DND-41 (cell line): ENCODE measurements at regions not wholly inside any gene's neighbourhood (a gene's known extent, or its start where the extent isn't known, plus 50 kb on each side); places are given as distances from the start of the nearest gene placed in this dataset.
"Not testable (repeated sequence)": the region's sequence is repeated elsewhere in the genome, so short reads cannot be mapped to it uniquely, and the experiment has no call there.

Experiments
- ATAC-seq: fragments of 200-7000 bp; cut with Tn5 transposase; 3 replicates; pipeline ENCODE4 v1.9.1; 2021; ENCODE audit warnings: low read depth; ENCODE audit not compliant: insufficient read depth
- DNase-seq: peaks from one replicate; pipeline ENCODE4 v3.0.0-alpha.2; 2020
- H2AFZ ChIP-seq: 2 replicates; pipeline ENCODE4 v1.6.0; 2012; ENCODE audit warnings: low read depth, low read length
- H3K27ac ChIP-seq: 2 replicates; pipeline ENCODE4 v1.5.1; 2012; ENCODE audit warnings: low read length, inconsistent platforms
- H3K27me3 ChIP-seq: fragments of 200-600 bp; sonication (generic); 2 replicates; pipeline ENCODE4 v1.6.0; 2012; ENCODE audit warnings: low read length, mild to moderate bottlenecking, inconsistent platforms; ENCODE audit not compliant: insufficient read depth, poor library complexity
- H3K36me3 ChIP-seq: 2 replicates; pipeline ENCODE4 v1.5.1; 2012; ENCODE audit warnings: low read length, inconsistent platforms; ENCODE audit not compliant: insufficient read depth
- H3K4me1 ChIP-seq: 2 replicates; pipeline ENCODE4 v1.5.1; 2012; ENCODE audit warnings: mild to moderate bottlenecking, low read length; ENCODE audit not compliant: insufficient read depth
- H3K4me2 ChIP-seq: 2 replicates; pipeline ENCODE4 v1.6.0; 2012; ENCODE audit warnings: mild to moderate bottlenecking, moderate library complexity, low read length, inconsistent platforms; ENCODE audit not compliant: insufficient read depth
- H3K4me3 ChIP-seq, 2 experiments: fragments of 200-600 bp in 1 of 2; shearing (Covaris generic) in 1 of 2; 2 replicates each; pipeline ENCODE4 v1.5.1; 2012 to 2016; ENCODE audit warnings: inconsistent platforms in 2 of 2, low read length in 2 of 2, mild to moderate bottlenecking in 2 of 2, low read depth in 1 of 2, moderate library complexity in 1 of 2
- H3K79me2 ChIP-seq: 2 replicates; pipeline ENCODE4 v1.6.0; 2012; ENCODE audit warnings: low read length, inconsistent platforms; ENCODE audit not compliant: insufficient read depth
- H3K9ac ChIP-seq: 2 replicates; pipeline ENCODE4 v1.6.0; 2012; ENCODE audit warnings: low read depth, mild to moderate bottlenecking, inconsistent platforms, low read length, moderate library complexity
- H3K9me3 ChIP-seq: 2 replicates; pipeline ENCODE4 v1.5.1; 2012; ENCODE audit warnings: low read length, moderate library complexity, mild to moderate bottlenecking, inconsistent platforms; ENCODE audit not compliant: insufficient read depth, severe bottlenecking
- H4K20me1 ChIP-seq: 2 replicates; pipeline ENCODE4 v1.6.0; 2012; ENCODE audit warnings: low read length; ENCODE audit not compliant: insufficient read depth
- CTCF ChIP-seq: IDR thresholded peaks from 2 replicates; pipeline ENCODE4 v1.5.1; 2012; ENCODE audit warnings: borderline replicate concordance, low read length, moderate library complexity, mild to moderate bottlenecking; ENCODE audit not compliant: poor library complexity, severe bottlenecking; ENCODE audit errors: extremely low read depth
- EZH2 ChIP-seq: IDR thresholded peaks from 3 replicates; pipeline ENCODE4 v1.6.1; 2012; ENCODE audit warnings: borderline replicate concordance, low read depth, mild to moderate bottlenecking, moderate library complexity, low read length, inconsistent platforms; ENCODE audit not compliant: severe bottlenecking

GRCh38 chr2:199186301-199186751 is 271.4 kb downstream of the SATB2 start:
- no peak overlapping the region for H2AFZ ChIP-seq
- TF ChIP-seq CTCF (no peak), EZH2 (no peak)
- H3K4me3 ChIP-seq = no peak overlapping the region
- no peak overlapping the region for H3K27ac ChIP-seq
- H3K27me3 ChIP-seq = no peaks in the 10 kb centered on the region
- H3K9me3 ChIP-seq = no peaks in the 10 kb centered on the region
- H3K79me2 ChIP-seq = no peaks in the 10 kb centered on the region
- no peaks in the 10 kb centered on the region for H3K4me1 ChIP-seq
- H3K4me2 ChIP-seq = no peak overlapping the region
- ATAC-seq (no peak), DNase-seq (no peak)
- no peaks in the 10 kb centered on the region for H4K20me1 ChIP-seq
- no peak overlapping the region for H3K9ac ChIP-seq
- H3K36me3 ChIP-seq = no peaks in the 10 kb centered on the region

GRCh38 chr2:199185174-199185573 is 272.6 kb downstream of the SATB2 start:
- H3K79me2 ChIP-seq, H4K20me1 ChIP-seq, ATAC-seq, H3K4me1 ChIP-seq, H2AFZ ChIP-seq, H3K27me3 ChIP-seq, H3K36me3 ChIP-seq, H3K9ac ChIP-seq, H3K9me3 ChIP-seq, H3K4me2 ChIP-seq, H3K4me3 ChIP-seq, DNase-seq, H3K27ac ChIP-seq: not testable (repeated sequence)

GRCh38 chr2:199163613-199164458 is 293.9 kb downstream of the SATB2 start:
- H2AFZ ChIP-seq = no peak overlapping the region
- no peaks in the 10 kb centered on the region for H3K9me3 ChIP-seq
- no peaks in the 10 kb centered on the region for H3K36me3 ChIP-seq
- TF ChIP-seq EZH2 (no peak), CTCF (no peak)
- DNase-seq (no peak), ATAC-seq (no peak)
- H3K27ac ChIP-seq = no peak overlapping the region
- H3K27me3 ChIP-seq = no peaks in the 10 kb centered on the region
- H3K4me3 ChIP-seq = no peak overlapping the region
- no peak overlapping the region for H3K9ac ChIP-seq
- no peaks in the 10 kb centered on the region for H4K20me1 ChIP-seq
- no peaks in the 10 kb centered on the region for H3K4me1 ChIP-seq
- no peak overlapping the region for H3K4me2 ChIP-seq
- H3K79me2 ChIP-seq = no peaks in the 10 kb centered on the region

- H3K4me1 ChIP-seq = no peaks in the 10 kb centered on the region
These were observed 296.9 kb downstream of the SATB2 start for GRCh38 chr2:199160677-199161465.

More at GRCh38 chr2:199160677-199161465, 296.9 kb downstream of the SATB2 start:
- no peak for TF ChIP-seq EZH2
- no peak for TF ChIP-seq CTCF
- DNase-seq = no peak
- no peaks in the 10 kb centered on the region for H3K36me3 ChIP-seq
- H3K79me2 ChIP-seq = no peaks in the 10 kb centered on the region
- no peak overlapping the region for H2AFZ ChIP-seq
- H3K9me3 ChIP-seq = no peaks in the 10 kb centered on the region
- no peak overlapping the region for H3K27ac ChIP-seq
- H3K9ac ChIP-seq = no peak overlapping the region
- H3K4me2 ChIP-seq = no peak overlapping the region
- ATAC-seq = no peak
- H3K4me3 ChIP-seq = no peak overlapping the region
- H4K20me1 ChIP-seq = no peaks in the 10 kb centered on the region
- H3K27me3 ChIP-seq = no peaks in the 10 kb centered on the region
